NCI-H1694 treated with DMSO at 0.1 percent for 48 hours (cell line): ENCODE measurements at regions not wholly inside any gene's neighbourhood (a gene's known extent, or its start where the extent isn't known, plus 50 kb on each side); places are given as distances from the start of the nearest gene placed in this dataset.
"Not testable (repeated sequence)": the region's sequence is repeated elsewhere in the genome, so short reads cannot be mapped to it uniquely, and the experiment has no call there.

ENCODE experiments used
- DNase-seq: peaks from one replicate; lab custom pipeline; 2025; lab: John Stamatoyannopoulos, UW

DNA sequence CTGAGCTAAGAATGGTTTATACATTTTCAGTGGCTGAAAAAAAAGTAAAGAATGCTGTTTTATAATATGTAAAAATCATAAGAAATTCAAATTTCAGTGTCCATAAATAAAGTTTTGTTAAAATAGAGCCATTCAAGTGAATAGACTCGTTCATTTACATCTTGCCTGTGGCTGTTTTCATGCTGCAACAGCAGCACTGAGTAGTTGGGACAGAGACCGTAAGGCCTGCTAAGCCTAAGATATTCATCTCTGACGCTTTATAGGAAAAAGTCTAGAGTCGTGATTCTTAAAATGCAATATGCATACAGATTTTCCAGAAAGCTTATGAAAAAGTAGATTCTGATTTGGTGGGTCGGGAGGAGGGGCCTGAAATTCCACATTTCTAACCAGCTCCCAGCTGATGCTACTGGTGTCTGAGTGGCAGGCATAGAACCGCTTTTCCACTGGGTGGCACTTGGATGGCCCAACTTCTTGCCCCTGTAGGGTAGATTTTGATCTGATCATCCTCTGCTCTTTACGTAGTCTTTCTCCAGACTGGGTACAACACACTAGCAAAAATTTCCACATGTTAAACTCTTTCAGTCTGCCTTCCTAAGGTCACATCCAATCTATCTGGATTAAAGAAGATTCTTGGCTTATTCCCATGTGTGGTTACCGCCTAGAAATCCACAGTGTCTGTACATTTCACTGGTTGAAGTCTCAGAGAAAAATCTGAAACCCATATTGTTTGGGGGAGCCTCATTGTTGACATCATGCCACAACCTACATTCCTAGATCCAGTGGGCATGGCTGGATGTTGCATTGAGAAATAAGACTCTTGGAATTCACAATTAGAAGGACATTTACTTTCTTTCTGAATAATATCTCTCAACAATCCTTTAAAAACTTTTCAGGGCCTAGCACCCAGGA is 151.2 kb downstream of the C12orf75 start:
- no peak for DNase-seq

DNA sequence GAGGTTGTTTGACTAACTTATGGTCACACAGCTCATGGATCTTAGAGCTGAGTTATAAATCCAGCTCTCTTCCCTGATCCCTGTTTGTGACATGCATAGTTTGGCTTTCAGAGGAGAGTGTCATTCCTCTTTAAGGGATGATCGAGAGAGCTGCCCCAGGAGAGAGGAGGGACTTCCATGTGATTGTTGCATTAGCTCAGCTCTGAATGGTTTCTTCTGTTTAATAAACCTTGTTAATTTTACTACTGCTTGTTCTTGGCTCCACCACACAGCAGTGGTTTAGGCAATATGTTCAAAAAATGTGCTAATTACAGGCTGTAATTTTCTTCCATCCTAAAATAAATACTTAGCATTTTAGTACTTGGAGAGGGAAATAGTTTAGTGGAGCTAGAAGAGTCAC is 152.5 kb downstream of the C12orf75 start:
- no peak for DNase-seq

DNA sequence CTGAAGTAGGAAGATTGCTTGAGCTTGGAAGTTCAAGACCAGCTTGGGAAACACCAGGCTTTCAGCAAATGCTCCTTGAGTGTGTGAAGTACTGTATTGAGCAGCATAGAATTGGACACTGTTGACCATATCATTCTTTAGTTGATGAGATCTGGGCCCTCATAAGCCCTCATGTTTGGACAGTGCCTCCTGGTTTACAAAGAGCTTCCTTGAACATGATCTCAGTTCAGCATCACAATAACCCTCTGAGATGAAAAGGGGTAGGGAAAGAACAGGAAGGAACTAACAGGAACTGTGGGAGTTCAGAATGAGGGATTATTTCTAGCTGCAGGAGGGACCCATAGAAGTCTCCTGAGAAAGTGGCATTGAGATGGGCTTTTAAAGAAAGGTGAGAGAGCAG is 153.2 kb downstream of the C12orf75 start:
- no peak for DNase-seq

DNA sequence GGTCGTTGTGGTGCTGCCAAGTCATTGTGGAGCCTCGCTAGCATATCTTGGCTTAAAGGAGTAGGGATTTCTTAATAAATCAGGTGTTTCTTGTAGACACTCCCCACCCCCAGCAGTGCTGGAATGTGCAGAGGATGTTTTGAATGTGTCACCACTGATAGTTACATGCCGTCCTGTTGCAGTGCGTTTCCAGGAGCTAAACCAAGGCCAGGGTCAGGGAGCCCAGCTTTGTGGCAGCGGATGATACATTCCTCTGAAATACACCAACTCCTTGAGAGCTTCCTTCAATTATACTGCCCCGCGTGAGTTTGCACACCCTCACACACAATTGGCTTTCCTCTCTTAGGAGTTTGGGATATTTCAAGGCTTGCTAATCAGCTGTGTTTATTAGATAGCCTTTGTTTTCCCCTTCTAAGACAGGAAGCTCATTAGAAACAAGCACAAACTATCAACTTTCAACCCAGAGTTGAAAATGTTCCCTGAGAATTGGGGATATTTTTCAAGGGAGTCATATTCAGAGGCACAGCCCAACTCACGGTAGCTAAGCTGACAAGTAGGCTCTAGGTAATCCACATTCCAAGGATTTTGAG is 154.9 kb downstream of the C12orf75 start:
- no peak for DNase-seq

GRCh38 chr12:105485921-105486320 is 155.4 kb downstream of the C12orf75 start:
- DNase-seq, result no peak

DNA sequence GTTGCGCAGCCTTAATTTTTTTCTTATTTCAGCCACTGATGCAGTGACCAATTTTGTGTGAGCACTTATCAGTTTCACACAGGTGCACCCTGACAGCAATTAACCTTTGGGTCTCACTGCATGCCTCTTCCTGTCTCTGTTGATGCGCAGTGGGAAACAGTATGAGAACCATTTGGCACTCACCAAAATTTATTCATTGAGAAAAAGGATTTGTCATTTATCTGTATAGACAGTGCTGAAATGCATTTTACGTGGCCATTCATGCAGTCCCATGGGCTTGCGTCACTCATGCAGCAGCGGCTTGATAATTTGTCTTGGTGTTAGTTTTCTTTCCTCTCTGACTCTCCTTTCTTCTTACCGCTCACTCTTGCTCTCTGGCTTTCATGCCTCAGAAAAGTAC is 157.5 kb downstream of the C12orf75 start:
- no peak for DNase-seq

- DNase-seq, result no peak
These were observed 162.4 kb downstream of the C12orf75 start for GRCh38 chr12:105492591-105493545.

GRCh38 chr12:105499205-105499604 is 168.7 kb downstream of the C12orf75 start:
- no peak for DNase-seq

GRCh38 chr12:105500676-105501075 is 170.2 kb downstream of the C12orf75 start:
- not testable (repeated sequence) for DNase-seq

DNA sequence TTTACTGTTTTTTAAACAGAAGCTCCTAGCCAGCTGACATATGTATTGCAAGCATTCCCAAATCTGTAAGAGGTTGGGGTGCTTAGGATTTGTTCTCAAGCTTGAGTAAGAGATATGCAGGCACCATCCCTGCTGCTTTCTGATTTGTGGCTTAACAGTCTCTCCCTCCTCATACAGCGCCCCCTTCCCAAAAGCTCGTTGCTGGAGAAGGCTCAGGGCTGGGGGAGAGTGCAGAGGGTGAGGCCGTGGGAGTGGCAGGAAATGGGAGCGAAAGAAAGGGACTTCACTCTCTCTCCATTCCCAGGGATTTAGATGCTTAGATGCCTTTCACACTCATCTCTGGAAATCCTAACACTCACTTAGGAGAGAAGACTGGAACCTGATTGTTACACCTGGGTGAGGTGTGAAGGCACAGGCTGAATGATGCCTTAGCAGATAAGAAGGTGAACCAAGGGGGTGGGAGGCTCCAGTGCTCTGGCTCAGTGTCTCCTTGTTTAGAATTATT is 172.0 kb downstream of the C12orf75 start:
- DNase-seq, result no peak

DNA sequence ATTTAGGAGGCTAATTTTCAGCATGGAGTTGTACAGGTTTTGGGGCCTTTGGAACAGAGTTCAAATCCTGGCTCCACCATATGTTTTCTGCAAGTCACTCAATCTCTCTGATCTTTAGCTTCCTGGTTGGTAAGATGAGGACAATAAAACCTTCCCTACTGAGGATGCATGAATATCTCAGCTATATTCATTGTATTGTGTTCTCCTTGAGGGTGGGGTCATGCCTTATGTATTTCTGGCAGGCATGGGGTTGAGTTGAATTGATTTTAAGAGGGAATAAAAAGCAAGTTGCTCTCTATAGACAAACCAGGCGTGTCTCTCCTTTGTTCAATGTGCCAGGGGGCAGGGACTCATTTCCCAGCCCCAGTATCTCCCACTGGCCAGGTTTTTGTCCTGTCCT is 173.1 kb downstream of the C12orf75 start:
- no peak for DNase-seq

DNA sequence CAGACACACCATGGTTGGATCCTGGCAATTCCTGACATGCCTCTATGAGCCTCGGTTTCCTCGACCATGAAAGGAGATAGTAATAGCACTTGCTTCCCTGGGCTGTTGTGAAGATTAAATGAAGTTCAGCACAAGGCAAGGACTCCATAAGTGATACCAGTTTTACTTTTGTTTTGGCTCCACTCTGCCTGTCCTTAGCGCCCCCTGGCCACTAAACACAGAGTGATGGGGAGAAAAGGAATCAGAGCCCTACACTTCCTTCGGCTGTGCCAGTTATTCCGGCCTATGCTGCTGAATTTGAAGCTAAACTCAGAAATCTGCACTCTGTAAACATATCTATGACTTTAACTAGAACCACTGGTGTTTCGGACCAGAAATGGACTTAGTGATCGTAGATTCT is 173.8 kb downstream of the C12orf75 start:
- DNase-seq, result no peak

GRCh38 chr12:105506678-105507310 is 176.3 kb downstream of the C12orf75 start:
- no peak for DNase-seq

DNA sequence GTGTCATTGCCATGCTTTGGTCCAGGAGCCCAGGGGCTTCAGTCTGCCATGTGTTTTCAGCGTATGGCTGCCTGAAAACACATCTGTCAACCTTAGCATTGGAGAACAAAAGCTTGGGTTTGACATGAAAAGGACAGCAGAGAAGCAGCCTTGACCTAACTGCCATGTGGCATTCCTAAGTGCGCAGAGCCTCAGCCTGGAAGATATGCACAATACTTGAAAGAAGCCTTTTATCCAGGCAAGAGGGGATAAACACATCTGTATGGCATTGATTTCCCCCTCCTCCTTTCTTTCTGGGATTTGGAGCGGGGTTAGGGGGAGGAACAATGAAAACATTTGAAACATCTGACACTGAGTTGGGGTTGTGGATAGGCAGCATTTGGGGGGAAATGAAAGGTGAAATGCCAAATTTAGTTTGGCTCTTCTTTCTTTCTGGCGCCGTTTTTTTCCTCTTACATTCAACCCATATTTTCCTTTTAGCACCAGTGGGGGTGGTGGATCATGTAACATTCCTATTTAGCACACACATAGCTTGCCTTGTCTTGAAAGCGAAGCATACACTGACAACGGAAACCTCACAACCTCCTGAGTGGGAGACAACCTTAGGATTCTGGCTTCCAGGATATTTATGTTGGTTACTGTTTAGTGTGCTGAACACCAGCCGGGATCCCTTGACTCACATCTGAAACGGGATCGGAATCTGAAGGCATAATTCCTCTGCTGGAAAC is 177.0 kb downstream of the C12orf75 start:
- no peak for DNase-seq

GRCh38 chr12:105508096-105508495 is 177.6 kb downstream of the C12orf75 start:
- no peak for DNase-seq

- DNase-seq, result no peak
These were observed 180.0 kb downstream of the C12orf75 start for GRCh38 chr12:105510526-105510925.

GRCh38 chr12:105512861-105513260 is 182.4 kb downstream of the C12orf75 start:
- not testable (repeated sequence) for DNase-seq

GRCh38 chr12:105522166-105522825 is 191.8 kb downstream of the C12orf75 start:
- no peak for DNase-seq

- DNase-seq, result no peak
These were observed 192.9 kb downstream of the C12orf75 start for GRCh38 chr12:105523164-105524057.
